ENCODE measurements at regions not wholly inside any gene's neighbourhood (a gene's known extent, or its start where the extent isn't known, plus 50 kb on each side); places are given as distances from the start of the nearest gene placed in this dataset.
A peak's percentile ranks its signal among the peaks of the same experiment; 100 is the strongest.
"Not testable (repeated sequence)": the region's sequence is repeated elsewhere in the genome, so short reads cannot be mapped to it uniquely, and the experiment has no call there.

DNA sequence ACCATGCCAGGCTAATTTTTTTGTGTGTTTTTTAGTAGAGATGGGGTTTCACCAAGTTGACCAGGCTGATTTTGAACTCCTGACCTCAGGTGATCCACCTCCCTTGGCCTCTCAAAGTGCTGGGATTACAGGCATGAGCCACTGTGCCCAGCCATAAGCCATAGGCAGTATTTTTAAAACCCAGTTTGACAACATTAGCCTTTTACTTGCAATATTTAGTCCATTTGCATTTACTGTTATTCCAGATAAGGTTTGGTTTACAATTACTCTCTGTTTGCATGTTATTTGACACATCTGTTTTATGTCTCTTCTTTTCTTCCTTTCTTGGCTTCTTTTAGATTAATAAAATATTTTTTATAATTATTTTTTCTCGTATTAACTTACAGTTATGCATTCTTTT, 83.6 kb upstream of the EPHB3 start:
- no peak for DNase-seq (ENCODE audit: low spot score)

GRCh38 chr3:184479426-184480126, 82.0 kb upstream of the EPHB3 start:
- no peak for DNase-seq (ENCODE audit: low spot score)

- no peak for DNase-seq (ENCODE audit: low spot score)
These were observed 80.8 kb upstream of the EPHB3 start for GRCh38 chr3:184480831-184481230.

- no peak for DNase-seq (ENCODE audit: low spot score)
These were observed 79.5 kb upstream of the EPHB3 start for GRCh38 chr3:184481984-184482671.

GRCh38 chr3:184485241-184485640, 76.3 kb upstream of the EPHB3 start:
- DNase-seq (ENCODE audit: low spot score) = no peak

DNA sequence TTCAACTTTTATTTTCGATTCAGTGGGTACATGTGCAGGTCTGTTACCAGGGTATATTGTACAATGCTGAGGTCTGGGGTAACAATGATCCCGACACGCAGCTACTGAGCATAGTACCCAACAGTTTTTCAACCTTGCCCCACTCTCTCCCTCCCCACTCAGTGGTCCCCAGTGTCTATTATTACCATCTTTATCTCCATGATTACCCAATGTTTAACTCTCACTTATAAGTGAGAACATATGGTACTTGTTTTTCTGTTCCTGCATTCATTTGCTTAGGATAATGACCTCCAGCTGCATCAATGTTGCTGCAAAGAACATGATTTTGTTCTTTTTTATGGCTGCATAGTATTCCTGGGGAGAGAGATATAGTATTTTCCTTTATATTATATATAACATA, 75.7 kb upstream of the EPHB3 start:
- no peak for DNase-seq (ENCODE audit: low spot score)

- no peak for DNase-seq (ENCODE audit: low spot score)
These were observed 75.0 kb upstream of the EPHB3 start for GRCh38 chr3:184486614-184487013.

- DNase-seq (ENCODE audit: low spot score) = no peak
These were observed 73.0 kb upstream of the EPHB3 start for GRCh38 chr3:184488577-184488976.

DNA sequence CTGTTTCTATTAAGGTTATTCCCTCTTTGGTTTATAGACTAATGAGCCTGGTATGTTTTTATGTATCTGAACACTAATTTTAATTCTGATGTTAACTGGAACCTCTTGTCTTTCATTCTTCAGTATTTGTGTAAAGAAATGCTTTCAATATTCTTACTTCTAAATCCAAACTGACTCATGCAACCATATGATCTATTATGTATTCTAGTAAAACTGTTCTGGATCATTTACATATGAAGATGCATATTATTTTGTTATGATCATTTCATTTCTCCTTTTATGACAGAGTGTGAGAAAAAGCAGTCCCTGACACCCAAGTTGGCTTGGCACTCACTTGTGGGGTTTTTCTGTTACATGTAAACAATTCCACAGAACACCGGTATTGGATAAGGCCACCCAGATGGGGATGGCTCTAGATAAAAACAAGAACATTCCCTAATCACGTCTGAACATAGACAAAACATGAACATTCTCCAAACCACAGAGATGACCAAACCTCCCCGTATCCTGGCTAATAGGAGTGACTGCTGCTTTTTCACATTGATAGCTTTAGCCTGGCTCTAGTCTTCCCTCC, 72.2 kb upstream of the EPHB3 start:
- no peak for DNase-seq (ENCODE audit: low spot score)

DNA sequence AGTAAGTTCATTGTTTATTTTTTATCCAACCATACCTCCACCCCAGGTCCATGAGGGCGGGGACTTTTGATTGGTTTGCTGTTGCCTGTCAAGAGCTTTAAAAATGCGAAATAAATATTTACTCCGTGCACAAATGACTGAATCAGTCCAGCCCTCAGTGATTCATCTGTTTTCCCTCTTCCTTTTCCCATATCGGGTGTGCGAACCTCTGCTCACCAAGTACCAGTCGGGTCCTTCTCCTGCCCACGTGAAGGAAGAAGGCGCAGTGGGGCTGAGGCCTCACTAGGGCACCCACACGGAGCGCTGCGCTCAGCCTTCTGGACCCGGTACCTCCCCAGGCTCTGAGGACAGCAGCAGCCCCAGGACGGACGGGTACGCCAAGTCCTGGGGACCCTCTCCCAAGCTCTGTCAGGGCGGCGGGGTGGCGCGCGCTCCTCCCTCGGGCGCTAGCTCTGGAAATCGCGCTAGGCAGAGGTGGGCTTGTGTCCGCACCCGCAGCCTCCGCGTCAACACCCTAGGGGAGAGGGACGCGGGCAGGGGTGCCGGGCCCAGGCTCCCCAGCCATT, 70.5 kb upstream of the EPHB3 start:
- DNase-seq (ENCODE audit: low spot score) = peak; percentile 52

GRCh38 chr3:184491867-184492615, 69.5 kb upstream of the EPHB3 start:
- no peak for DNase-seq (ENCODE audit: low spot score)

DNA sequence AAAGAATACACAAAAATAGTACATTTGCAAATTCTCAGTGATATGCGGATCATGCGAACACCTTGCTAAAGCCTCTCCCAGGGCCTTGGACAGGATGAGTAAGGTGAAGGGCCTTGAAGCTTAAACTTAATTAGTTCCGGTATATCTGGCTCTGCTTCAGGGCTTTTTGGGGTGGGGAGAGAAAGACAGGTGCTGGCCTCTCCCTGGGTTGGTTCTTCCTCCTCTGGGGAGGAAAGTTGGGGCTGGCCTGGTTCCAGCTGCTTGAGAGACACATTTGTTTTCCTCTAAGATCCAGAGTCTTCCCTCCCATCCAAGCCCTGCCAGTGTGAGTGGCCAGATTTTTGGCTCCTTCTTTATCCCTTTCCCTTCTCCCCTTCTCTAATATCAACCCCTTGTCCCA, 64.7 kb upstream of the EPHB3 start:
- no peak for DNase-seq (ENCODE audit: low spot score)

GRCh38 chr3:184497804-184498203, 63.8 kb upstream of the EPHB3 start:
- no peak for DNase-seq (ENCODE audit: low spot score)

DNA sequence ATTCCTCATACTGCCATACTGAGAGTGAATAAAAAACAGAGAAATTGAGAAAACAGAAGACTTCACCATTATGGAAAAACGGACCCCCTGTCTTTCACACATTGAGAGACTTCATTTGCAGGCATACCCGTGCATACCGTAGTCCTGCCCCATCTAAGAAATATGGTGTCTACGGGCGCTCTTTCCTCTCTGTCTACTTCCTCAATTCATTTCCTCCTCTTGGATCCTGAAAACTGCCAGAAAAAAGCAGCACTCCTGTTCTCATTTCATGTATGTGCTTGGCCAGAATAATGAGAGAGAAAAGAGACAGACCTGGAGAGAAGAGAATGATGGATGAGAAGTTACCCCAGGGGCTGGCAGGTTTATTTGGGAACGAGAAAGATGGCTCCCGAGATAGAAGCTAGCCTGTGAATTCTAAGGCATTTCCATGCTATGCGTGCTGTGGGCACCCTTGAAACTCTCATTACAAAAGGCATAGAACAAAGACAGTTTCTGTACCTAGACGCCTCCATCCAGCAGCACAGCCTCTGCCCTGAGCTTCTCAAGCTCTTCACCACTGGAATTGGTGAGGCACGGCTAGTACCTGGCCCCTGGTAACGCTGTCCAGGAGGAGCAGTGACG, 62.5 kb upstream of the EPHB3 start:
- DNase-seq (ENCODE audit: low spot score) = no peak

- no peak for DNase-seq (ENCODE audit: low spot score)
These were observed 61.2 kb upstream of the EPHB3 start for GRCh38 chr3:184500344-184500923.

DNA sequence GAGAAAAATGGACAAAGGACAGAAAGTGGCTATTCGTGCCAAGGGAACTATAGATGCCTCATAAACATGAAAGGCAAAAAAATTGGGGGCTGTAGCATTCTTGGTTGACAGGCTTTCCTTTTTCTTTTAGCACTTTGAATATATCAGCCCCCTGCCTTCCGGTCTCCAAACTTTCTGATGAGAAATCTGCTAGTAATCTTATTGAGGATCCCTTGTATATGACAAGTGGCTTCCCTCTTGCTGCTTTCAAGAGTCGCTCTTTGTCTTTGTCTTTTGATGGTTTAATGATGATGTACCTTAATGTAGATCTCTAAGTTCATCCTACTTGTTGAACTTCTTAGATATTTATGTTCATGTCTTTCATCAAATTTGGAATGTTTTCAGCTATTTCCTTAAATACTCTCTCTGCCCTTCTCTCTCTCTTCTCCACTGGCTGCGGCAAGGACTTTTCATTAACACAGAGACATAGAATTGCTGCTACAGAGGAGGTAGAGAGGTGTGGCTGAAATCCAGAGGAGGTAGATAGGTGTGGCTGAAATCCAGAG, 59.4 kb upstream of the EPHB3 start:
- DNase-seq (ENCODE audit: low spot score) = no peak

- not testable (repeated sequence) for DNase-seq (ENCODE audit: low spot score)
These were observed 58.7 kb upstream of the EPHB3 start for GRCh38 chr3:184502841-184503240.

DNA sequence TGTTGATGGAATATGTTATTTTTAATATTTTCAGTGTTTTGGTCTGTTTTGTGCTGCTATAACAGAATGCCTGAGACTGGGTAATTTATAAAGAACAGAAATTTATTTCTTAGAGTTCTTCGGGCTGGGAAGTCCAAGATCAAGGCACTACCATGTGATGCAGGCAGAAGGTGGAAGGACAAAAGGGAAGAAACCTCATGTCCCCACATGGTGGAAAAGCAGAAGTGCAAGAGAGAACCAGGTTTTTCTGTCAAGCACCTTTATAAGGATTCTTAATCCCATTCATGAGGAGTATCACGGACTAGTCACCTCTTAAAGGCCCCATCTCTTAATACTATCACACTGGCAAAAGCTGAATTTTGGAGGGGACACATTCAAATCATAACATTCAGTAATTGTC, 57.9 kb upstream of the EPHB3 start:
- DNase-seq (ENCODE audit: low spot score) = no peak

GRCh38 chr3:184505076-184505878, 56.3 kb upstream of the EPHB3 start:
- DNase-seq (ENCODE audit: low spot score) = no peak

DNA sequence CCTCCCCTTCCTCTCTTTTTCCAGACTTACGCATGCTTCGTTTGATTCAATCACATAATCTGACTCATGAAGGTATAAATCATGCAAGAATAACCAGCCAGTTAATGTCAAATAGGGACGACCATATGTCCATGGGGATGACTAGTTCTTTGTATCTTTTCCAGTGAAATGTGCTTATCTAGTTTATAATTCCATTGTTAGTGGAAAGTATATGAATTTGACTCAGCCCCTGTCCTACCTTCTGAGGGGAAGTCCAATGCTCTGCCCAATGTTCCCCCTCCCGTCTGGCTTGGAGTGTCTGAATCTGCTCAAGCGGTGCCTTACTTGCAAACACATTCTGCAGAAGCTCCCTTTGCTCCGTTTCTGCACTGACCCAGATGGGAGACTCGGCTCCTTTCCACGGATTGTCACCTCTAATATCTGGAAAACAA, 55.0 kb upstream of the EPHB3 start:
- no peak for DNase-seq (ENCODE audit: low spot score)
